A549 (cell line): ENCODE measurements at regions not wholly inside any gene's neighbourhood (a gene's known extent, or its start where the extent isn't known, plus 50 kb on each side); places are given as distances from the start of the nearest gene placed in this dataset.

Source experiments
- ATAC-seq, 2 experiments: fragments of 200-7000 bp in 1 of 2; fragments of >200 bp in 1 of 2; cut with Nextera tagmentation in 1 of 2; cut with Tn5 transposase in 1 of 2; 3 replicates each; pipeline versions ENCODE4 v1.8.0 to v1.9.1; 2018 to 2020; ENCODE audit warnings: mild to moderate bottlenecking in 1 of 2, moderate library complexity in 1 of 2
- CTCF ChIA-PET: fragments of 300-600 bp; sonication (Branson Sonifier 250); formaldehyde crosslinking; extraction: SDS; loops from one replicate; lab custom pipeline; 2021; ENCODE audit warnings: antibody characterized with exemption, inconsistent platforms; lab: Yijun Ruan, JAX
- POLR2A ChIA-PET: fragments of 350-600 bp; formaldehyde crosslinking; extraction: SDS; loops from one replicate; lab custom pipeline; 2021; ENCODE audit warnings: antibody characterized with exemption, inconsistent platforms; lab: Yijun Ruan, JAX
- DNase-seq, 2 experiments: peaks; one replicate each; pipeline versions ENCODE4 v3.0.0 to v3.0.0-alpha.2; 2011 to 2016; ENCODE audit warnings: low read depth in 1 of 2, low spot score in 1 of 2
- FAIRE-seq: peaks from 2 replicates; lab custom pipeline; 2011; peaks lifted over from hg19 to GRCh38; lab: Jason Lieb, UNC
- H3K27ac ChIP-seq, 2 experiments: fragments of >200 bp; sonication (Bioruptor Twin); formaldehyde crosslinking; 3 replicates each; pipeline ENCODE4 v1.5.1; 2016 to 2017
- H3K4me1 ChIP-seq: fragments of >200 bp; sonication (Bioruptor Twin); formaldehyde crosslinking; 3 replicates; pipeline ENCODE4 v1.6.1; 2016
- H3K4me2 ChIP-seq: fragments of >200 bp; sonication (Bioruptor Twin); formaldehyde crosslinking; 3 replicates; pipeline ENCODE4 v1.6.1; 2016
- H3K4me3 ChIP-seq: fragments of >200 bp; sonication (Bioruptor Twin); formaldehyde crosslinking; 3 replicates; pipeline ENCODE4 v1.5.1; 2016
- H3K9me3 ChIP-seq: fragments of >200 bp; sonication (Bioruptor Twin); formaldehyde crosslinking; 3 replicates; pipeline ENCODE4 v1.6.1; 2016
- CBX2 ChIP-seq: fragments of 200-600 bp; sonication (generic); IDR thresholded peaks from 2 replicates; pipeline ENCODE4 v1.6.1; 2016; ENCODE audit warnings: low read depth, mild to moderate bottlenecking, borderline replicate concordance
- CHD2 ChIP-seq: fragments of 150-350 bp; IDR thresholded peaks from 2 replicates; pipeline ENCODE4 v1.6.1; 2014; ENCODE audit warnings: low read length; ENCODE audit not compliant: partially characterized antibody
- ESRRA ChIP-seq: fragments of 150-350 bp; IDR thresholded peaks from 2 replicates; pipeline ENCODE4 v1.6.1; 2014; ENCODE audit warnings: mild to moderate bottlenecking, low read length, borderline replicate concordance
- HDAC2 ChIP-seq: fragments of 200-600 bp; sonication (generic); IDR thresholded peaks from 2 replicates; pipeline ENCODE4 v1.6.1; 2016
- HOXA7 ChIP-seq: fragments of 250-450 bp; sonication (Bioruptor Pico); IDR thresholded peaks from 2 replicates; pipeline ENCODE4 v1.5.0; 2020; ENCODE audit warnings: mild to moderate bottlenecking, moderate library complexity
- HOXB13 ChIP-seq: fragments of 250-450 bp; sonication (Bioruptor Pico); IDR thresholded peaks from 2 replicates; pipeline ENCODE4 v1.5.0; 2020; ENCODE audit warnings: low read depth, mild to moderate bottlenecking, moderate library complexity
- MAZ ChIP-seq: fragments of 150-350 bp; IDR thresholded peaks from 2 replicates; pipeline ENCODE4 v1.6.1; 2014; ENCODE audit warnings: antibody characterized with exemption, low read depth, low read length, borderline replicate concordance
- NFE2L2 ChIP-seq: fragments of 150-350 bp; conservative IDR thresholded peaks from 2 replicates; pipeline ENCODE4 v1.6.1; 2014; ENCODE audit warnings: low read length
- NPAS2 ChIP-seq: fragments of 250-450 bp; sonication (Bioruptor Pico); IDR thresholded peaks from 2 replicates; pipeline ENCODE4 v1.8.0; 2022; ENCODE audit warnings: mild to moderate bottlenecking, moderate library complexity, borderline replicate concordance
- RAD21 ChIP-seq, 2 experiments: fragments of >200 bp in 1 of 2; sonication (Bioruptor Twin) in 1 of 2; formaldehyde crosslinking in 1 of 2; IDR thresholded peaks in 1 of 2; conservative IDR thresholded peaks in 1 of 2; 2 replicates in 1 of 2; 3 replicates in 1 of 2; pipeline ENCODE4 v1.6.1; 2012 to 2018; ENCODE audit warnings: inconsistent platforms in 1 of 2
- TFCP2L1 ChIP-seq: fragments of 250-450 bp; sonication (Bioruptor Pico); IDR thresholded peaks from 2 replicates; pipeline ENCODE4 v1.5.0; 2021; ENCODE audit warnings: mild to moderate bottlenecking
- ZFP36 ChIP-seq: fragments of 450-650 bp; IDR thresholded peaks from 2 replicates; pipeline ENCODE4 v1.6.1; 2014; ENCODE audit warnings: borderline replicate concordance; ENCODE audit not compliant: partially characterized antibody
- WGBS: methylation state at CpG from one replicate; pipeline ENCODE4 v1.1.6; 2017; ENCODE audit errors: missing lambda C conversion rate; 5-methylcytosine and 5-hydroxymethylcytosine counted together
- TF ChIP-seq, protein P1 (sequence below): fragments of >200 bp; sonication (Bioruptor Twin); formaldehyde crosslinking; IDR thresholded peaks from 2 replicates; pipeline ENCODE4 v1.6.1; 2016
- TF ChIP-seq, protein P2 (sequence below): IDR thresholded peaks from 2 replicates; pipeline ENCODE4 v1.6.1; 2012; ENCODE audit warnings: low read depth, borderline replicate concordance
- TF ChIP-seq, protein P3 (sequence below): fragments of 450-650 bp; IDR thresholded peaks from 2 replicates; pipeline ENCODE4 v1.6.1; 2014; ENCODE audit warnings: antibody characterized with exemption
- TF ChIP-seq, protein P4 (sequence below): fragments of >200 bp; sonication (Bioruptor Twin); formaldehyde crosslinking; IDR thresholded peaks from 3 replicates; pipeline ENCODE4 v1.5.1; 2016
- TF ChIP-seq, protein P5 (sequence below): fragments of >200 bp; sonication (Bioruptor Twin); formaldehyde crosslinking; IDR thresholded peaks from 3 replicates; pipeline ENCODE4 v1.6.1; 2016

DNA sequence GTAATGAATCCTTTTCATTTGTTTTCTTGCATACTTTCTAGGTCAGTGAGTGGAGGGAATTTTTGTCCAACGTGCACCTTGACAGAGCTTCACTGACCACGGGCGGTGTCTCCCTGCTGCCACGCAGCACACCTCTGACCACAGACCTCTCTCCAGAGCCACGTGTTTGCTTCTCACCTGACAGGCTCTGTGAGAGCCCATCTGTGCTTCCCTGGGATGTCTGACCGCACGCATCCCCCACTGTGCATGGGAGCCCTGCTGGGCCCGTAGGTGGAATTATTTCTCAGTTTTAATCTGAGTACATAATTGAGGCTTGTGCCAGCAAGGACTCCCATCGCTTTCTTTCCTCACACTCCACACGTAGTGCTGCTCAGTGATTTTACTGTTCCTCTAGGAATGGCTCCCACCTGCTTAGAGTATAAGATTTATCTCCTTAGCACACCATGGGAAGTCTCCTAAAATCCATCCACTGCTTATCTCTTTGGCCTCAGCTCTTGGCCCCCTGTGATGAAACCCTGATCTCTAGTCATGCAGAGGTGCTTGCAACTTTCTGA is 482.6 kb downstream of the TSN start:
- POLR2A ChIA-PET: no interaction called here
- no peak for ATAC-seq
- no peak for DNase-seq
- CTCF ChIA-PET: no interaction called here
- no peak for TF ChIP-seq NFE2L2
- TF ChIP-seq NPAS2: no peak
- TF ChIP-seq, protein P1, sequence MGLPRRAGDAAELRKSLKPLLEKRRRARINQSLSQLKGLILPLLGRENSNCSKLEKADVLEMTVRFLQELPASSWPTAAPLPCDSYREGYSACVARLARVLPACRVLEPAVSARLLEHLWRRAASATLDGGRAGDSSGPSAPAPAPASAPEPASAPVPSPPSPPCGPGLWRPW: no peak
- TF ChIP-seq, protein P2, sequence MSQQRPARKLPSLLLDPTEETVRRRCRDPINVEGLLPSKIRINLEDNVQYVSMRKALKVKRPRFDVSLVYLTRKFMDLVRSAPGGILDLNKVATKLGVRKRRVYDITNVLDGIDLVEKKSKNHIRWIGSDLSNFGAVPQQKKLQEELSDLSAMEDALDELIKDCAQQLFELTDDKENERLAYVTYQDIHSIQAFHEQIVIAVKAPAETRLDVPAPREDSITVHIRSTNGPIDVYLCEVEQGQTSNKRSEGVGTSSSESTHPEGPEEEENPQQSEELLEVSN: no peak
- TF ChIP-seq CHD2: no peak
- no peak for TF ChIP-seq MAZ
- no peak for TF ChIP-seq HOXB13 (CRISPR knock-in tag)
- TF ChIP-seq TFCP2L1 (CRISPR knock-in tag): no peak
- TF ChIP-seq HOXA7 (CRISPR knock-in tag): no peak
- no peak for TF ChIP-seq ZFP36
- TF ChIP-seq, all 56 proteins: peak for 0
- peaks cover 18% of the 10 kb centered on the region for H3K4me1 ChIP-seq
- WGBS: 29% methylated on average over 9 of the region's 10 CpGs
- H3K4me2 ChIP-seq: no peak overlapping the region
- H3K27ac ChIP-seq: no peak overlapping the region
- no peaks in the 10 kb centered on the region for H3K9me3 ChIP-seq
- FAIRE-seq: no peak
- no peak overlapping the region for H3K4me3 ChIP-seq

DNA sequence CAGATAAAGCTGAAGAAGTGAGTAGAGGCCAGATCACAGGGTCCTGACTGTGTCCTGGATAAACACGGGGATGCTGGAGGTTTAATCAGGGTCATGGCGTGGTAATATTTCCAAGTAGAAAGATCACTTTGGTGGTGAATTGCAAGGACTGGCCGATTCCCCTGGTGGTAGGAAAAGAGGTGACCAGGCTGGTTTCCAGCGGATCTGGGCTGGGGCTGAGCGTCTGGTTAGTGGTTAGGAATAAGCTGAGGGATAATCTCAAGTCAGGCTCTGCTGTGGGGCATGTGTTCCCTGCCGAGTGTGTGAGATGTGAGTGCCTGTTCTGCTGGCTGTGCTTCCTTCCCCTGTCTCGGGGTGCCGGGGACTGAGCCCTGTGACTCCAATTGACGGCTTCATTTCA is 484.0 kb downstream of the TSN start:
- ChIA-PET POLR2A (no interaction called here), CTCF (interaction anchor here (0.7 kb wide), 1 partner anchor 279 kb away, joined by 3 read pairs; no protein-coding TSS in a partner anchor)
- H3K4me1 ChIP-seq: peaks cover 18% of the 10 kb centered on the region
- no peak overlapping the region for H3K4me3 ChIP-seq
- no peaks in the 10 kb centered on the region for H3K9me3 ChIP-seq
- H3K27ac ChIP-seq: no peak overlapping the region
- no peak for FAIRE-seq
- TF ChIP-seq RAD21 (conservative IDR thresholded peaks at IDR 0.05 in 1 of 2, IDR thresholded peaks at IDR 0.05 in 1 of 2) (no peak), ESRRA (no peak), HDAC2 (no peak), CHD2 (no peak), CBX2 (no peak)
- TF ChIP-seq, protein P3, sequence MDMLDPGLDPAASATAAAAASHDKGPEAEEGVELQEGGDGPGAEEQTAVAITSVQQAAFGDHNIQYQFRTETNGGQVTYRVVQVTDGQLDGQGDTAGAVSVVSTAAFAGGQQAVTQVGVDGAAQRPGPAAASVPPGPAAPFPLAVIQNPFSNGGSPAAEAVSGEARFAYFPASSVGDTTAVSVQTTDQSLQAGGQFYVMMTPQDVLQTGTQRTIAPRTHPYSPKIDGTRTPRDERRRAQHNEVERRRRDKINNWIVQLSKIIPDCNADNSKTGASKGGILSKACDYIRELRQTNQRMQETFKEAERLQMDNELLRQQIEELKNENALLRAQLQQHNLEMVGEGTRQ: no peak
- TF ChIP-seq, protein P4, sequence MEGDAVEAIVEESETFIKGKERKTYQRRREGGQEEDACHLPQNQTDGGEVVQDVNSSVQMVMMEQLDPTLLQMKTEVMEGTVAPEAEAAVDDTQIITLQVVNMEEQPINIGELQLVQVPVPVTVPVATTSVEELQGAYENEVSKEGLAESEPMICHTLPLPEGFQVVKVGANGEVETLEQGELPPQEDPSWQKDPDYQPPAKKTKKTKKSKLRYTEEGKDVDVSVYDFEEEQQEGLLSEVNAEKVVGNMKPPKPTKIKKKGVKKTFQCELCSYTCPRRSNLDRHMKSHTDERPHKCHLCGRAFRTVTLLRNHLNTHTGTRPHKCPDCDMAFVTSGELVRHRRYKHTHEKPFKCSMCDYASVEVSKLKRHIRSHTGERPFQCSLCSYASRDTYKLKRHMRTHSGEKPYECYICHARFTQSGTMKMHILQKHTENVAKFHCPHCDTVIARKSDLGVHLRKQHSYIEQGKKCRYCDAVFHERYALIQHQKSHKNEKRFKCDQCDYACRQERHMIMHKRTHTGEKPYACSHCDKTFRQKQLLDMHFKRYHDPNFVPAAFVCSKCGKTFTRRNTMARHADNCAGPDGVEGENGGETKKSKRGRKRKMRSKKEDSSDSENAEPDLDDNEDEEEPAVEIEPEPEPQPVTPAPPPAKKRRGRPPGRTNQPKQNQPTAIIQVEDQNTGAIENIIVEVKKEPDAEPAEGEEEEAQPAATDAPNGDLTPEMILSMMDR: no peak
- TF ChIP-seq, protein P5, sequence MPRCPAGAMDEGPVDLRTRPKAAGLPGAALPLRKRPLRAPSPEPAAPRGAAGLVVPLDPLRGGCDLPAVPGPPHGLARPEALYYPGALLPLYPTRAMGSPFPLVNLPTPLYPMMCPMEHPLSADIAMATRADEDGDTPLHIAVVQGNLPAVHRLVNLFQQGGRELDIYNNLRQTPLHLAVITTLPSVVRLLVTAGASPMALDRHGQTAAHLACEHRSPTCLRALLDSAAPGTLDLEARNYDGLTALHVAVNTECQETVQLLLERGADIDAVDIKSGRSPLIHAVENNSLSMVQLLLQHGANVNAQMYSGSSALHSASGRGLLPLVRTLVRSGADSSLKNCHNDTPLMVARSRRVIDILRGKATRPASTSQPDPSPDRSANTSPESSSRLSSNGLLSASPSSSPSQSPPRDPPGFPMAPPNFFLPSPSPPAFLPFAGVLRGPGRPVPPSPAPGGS: no peak
- peak in 1 of 2 experiments; percentile 43; a peak in 1 of 6 replicates for ATAC-seq
- H3K4me2 ChIP-seq: no peak overlapping the region
- WGBS: 5% methylated on average over 9 of the region's 9 CpGs
- no peak for DNase-seq
